Choroid plexus epithelial cell (primary cell): ENCODE measurements at regions not wholly inside any gene's neighbourhood (a gene's known extent, or its start where the extent isn't known, plus 50 kb on each side); places are given as distances from the start of the nearest gene placed in this dataset.
A peak's percentile ranks its signal among the peaks of the same experiment; 100 is the strongest.
"Not testable (repeated sequence)": the region's sequence is repeated elsewhere in the genome, so short reads cannot be mapped to it uniquely, and the experiment has no call there.

Source experiments
- DNase-seq: peaks from one replicate; pipeline ENCODE4 v3.0.0-alpha.2; 2010; ENCODE audit warnings: low read depth
- H3K4me3 ChIP-seq: 2 replicates; pipeline ENCODE4 v1.5.1; 2011; ENCODE audit warnings: low read depth, mild to moderate bottlenecking, control low read depth, low read length, moderate library complexity
- TF ChIP-seq, protein P1 (sequence below): conservative IDR thresholded peaks from 2 replicates; pipeline ENCODE4 v1.5.1; 2011; ENCODE audit warnings: low read depth, mild to moderate bottlenecking, control low read depth, inconsistent platforms, low read length, moderate library complexity

DNA sequence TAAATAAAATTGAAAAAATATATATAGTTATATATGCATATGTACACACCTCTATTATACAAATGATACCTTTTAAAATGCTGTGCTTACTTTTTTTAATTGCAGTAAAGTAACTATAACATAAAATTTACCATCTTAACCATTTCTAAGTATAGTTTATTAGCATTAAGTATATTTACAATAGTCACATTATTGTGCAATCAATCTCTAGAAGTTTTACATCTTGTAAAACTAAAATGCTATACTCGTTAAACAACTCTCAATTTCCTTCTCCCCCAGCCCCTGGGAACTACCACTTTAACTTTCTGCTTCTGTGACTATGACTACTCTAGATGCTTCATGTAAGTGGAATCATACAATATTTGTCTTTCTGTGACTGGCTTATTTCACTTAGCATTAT lies 146.7 kb upstream of the DST start:
- TF ChIP-seq, protein P1, sequence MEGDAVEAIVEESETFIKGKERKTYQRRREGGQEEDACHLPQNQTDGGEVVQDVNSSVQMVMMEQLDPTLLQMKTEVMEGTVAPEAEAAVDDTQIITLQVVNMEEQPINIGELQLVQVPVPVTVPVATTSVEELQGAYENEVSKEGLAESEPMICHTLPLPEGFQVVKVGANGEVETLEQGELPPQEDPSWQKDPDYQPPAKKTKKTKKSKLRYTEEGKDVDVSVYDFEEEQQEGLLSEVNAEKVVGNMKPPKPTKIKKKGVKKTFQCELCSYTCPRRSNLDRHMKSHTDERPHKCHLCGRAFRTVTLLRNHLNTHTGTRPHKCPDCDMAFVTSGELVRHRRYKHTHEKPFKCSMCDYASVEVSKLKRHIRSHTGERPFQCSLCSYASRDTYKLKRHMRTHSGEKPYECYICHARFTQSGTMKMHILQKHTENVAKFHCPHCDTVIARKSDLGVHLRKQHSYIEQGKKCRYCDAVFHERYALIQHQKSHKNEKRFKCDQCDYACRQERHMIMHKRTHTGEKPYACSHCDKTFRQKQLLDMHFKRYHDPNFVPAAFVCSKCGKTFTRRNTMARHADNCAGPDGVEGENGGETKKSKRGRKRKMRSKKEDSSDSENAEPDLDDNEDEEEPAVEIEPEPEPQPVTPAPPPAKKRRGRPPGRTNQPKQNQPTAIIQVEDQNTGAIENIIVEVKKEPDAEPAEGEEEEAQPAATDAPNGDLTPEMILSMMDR, result no peak
- no peak overlapping the region for H3K4me3 ChIP-seq
- no peak for DNase-seq

DNA sequence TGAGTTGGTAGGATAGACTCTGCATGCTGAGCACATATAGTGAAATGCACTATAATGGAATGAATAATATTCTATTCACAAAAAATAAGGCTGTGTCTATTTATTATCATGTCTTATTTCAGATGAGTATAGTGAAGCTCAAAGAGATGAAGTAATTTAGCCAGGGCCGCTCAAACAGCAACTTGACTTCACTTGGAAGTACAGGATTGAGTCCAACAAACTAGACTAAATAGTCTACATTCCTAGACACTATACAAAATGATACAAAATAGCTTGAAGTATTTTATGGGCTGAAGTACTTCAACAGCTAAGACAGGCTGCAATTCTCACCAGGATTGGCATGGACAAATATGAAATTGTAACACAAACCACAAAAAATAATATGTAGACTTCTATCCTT lies 144.5 kb upstream of the DST start:
- peak; percentile 51 for DNase-seq
- TF ChIP-seq, protein P1, result no peak
- H3K4me3 ChIP-seq, result no peak overlapping the region

DNA sequence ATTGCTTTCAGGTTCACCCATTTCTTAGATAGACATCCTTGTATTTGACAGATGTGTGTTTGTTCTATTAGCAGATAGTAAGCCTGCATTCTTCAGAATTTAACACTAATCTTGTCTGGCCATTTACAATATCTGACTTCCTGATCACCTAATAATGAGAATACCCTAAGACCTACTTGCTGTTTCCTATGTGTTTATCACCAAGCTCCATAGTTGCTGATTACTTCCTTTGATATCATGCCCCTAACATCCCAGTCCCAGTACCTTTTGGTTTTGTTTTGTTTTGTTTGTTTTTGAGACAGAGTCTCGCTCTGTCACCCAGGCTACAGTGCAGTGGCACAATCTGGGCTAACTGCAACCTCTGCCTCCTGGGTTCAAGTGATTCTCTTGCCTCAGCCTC lies 143.6 kb upstream of the DST start:
- H3K4me3 ChIP-seq, result no peak overlapping the region
- no peak for DNase-seq
- TF ChIP-seq, protein P1, result no peak

DNA sequence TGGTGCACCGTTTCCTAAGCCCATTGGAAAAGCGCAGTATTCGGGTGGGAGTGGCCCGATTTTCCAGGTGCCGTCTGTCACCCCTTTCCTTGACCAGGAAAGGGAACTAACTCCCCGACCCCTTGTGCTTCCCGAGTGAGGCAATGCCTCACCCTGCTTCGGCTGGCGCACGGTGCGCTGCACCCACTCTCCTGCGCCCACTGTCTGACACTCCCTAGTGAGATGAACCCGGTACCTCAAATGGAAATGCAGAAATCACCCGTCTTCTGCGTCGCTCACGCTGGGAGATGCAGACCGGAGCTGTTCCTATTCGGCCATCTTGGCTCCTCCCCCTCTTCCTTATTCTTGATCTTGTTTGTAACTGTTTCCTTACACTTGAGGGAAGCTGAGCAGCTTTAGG lies 142.8 kb upstream of the DST start:
- not testable (repeated sequence) for DNase-seq, H3K4me3 ChIP-seq

DNA sequence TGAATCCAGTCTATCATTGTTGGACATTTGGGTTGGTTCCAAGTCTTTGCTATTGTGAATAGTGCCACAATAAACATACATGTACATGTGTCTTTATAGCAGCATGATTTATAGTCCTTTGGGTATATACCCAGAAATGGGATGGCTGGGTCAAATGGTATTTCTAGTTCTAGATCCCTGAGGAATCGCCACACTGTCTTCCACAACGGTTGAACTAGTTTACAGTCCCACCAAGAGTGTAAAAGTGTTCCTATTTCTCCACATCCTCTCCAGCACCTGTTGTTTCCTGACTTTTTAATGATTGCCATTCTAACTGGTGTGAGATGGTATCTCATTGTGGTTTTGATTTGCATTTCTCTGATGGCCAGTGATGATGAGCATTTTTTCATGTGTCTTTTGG lies 137.4 kb upstream of the DST start:
- H3K4me3 ChIP-seq, DNase-seq: not testable (repeated sequence)

DNA sequence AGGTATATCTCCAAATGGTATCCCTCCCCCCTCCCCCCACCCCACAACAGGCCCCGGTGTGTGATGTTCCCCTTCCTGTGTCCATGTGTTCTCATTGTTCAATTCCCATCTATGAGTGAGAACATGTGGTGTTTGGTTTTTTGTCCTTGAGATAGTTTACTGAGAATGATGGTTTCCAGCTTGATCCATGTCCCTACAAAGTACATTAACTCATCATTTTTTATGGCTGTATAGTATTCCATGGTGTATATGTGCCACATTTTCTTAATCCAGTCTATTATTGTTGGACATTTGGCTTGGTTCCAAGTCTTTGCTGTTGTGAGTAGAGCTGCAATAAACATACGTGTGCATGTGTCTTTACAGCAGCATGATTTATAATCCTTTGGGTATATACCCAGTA lies 135.8 kb upstream of the DST start:
- DNase-seq, H3K4me3 ChIP-seq: not testable (repeated sequence)

DNA sequence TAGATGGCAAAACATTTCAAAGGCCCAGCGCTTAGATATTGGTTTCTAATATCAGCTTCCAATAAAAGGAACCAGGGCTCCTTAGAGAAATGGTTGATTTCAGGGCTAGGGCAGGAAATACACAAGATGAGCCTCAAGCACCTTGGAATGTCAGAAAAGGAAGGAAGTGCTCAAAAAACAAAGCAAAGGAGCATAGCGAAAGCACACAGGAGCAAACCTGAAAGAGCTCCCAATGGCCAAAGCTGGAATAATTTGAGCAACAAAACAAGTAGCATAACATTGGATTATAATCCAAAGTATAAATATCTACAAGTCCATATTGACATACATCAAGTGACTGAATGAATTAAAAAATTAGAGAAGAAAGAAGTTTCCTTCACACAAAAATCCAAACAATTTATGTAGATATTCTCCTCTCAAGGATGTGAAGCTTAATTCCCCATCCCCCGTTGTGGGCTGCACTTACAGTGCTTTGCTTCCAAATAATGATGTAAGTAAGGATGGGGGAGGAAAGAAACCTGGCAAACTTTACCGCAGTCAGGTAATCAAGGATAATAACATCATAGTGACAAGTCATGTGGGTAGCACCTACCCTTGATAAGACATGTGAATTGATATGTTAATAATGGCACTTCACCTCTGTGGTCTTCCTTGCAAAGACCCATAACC lies 132.9 kb upstream of the DST start:
- no peak for DNase-seq
- no peak overlapping the region for H3K4me3 ChIP-seq
- TF ChIP-seq, protein P1, result no peak

DNA sequence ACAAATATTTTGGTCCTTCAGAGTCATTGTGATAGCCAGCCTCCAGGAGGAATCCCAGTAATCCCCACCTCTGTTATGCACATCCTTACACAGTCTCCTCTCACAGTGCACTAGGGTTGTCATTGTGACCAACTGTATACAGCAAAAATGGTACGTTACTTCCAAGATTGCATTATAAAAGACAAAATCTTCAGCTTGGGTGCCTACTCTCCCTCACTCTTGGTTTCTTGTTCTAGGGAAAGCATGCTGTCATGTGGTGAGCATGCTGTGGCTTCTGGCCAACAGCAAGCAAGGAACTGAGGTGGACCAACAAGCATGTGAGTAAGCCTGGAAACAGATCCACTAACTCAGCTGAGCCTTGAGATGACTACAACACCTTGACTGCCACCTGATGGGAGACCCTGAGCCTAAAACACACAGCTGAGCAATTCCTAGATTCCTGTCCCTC lies 130.1 kb upstream of the DST start:
- peak; percentile 93 for DNase-seq
- H3K4me3 ChIP-seq, result no peak overlapping the region
- TF ChIP-seq, protein P1, result no peak

DNA sequence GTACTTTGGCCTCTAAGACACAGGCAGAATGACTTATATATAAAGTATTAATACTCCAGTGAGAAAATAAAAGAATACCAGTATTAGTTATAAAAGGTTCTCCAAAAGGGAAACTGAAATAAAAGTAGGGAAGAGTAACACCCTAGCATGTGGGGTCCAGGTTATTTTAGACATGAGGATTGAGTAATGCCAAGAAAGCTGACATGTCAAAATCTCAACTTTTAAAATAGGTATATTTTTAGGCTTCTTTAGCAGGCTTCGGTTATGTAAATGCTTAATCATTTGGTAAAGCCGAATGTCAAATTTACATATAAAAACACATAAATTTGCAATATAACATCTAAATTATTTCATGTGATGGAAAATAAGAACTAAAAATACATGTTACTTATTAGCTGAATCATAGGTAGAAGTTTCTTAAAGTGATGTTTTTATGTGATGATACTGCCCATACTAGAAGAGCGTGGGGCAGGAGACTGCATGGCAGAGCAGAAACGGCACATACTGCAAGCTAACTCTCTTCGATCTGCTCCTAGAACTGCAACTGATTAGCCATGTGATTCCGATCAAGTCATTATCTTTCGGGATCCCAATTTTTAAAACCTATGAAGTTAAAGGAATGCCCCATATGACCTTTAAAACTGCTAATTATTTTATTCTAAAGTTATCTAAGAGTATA lies 129.4 kb upstream of the DST start:
- H3K4me3 ChIP-seq, result no peak overlapping the region
- no peak for DNase-seq

More for the DNA sequence above, 129.4 kb upstream of the DST start:
- TF ChIP-seq, protein P1, result no peak
